Trophoblast cell (in vitro differentiated cells and primary cell): ENCODE measurements at regions not wholly inside any gene's neighbourhood (a gene's known extent, or its start where the extent isn't known, plus 50 kb on each side); places are given as distances from the start of the nearest gene placed in this dataset.

Experiments
- DNase-seq, 2 donors: peaks; one replicate each; pipeline ENCODE4 v3.0.0-alpha.2; 2016
- H2AFZ ChIP-seq: 2 replicates; pipeline ENCODE4 v1.6.1; 2013; ENCODE audit warnings: low read length, moderate library complexity, mild to moderate bottlenecking; ENCODE audit not compliant: insufficient read depth, poor library complexity
- H2AK5ac ChIP-seq: 2 replicates; pipeline ENCODE4 v1.6.1; 2013; ENCODE audit warnings: mild to moderate bottlenecking, low read length
- H2BK120ac ChIP-seq: 2 replicates; pipeline ENCODE4 v1.6.1; 2013; ENCODE audit warnings: low read length, mild to moderate bottlenecking, moderate library complexity; ENCODE audit not compliant: insufficient read depth, poor library complexity
- H2BK12ac ChIP-seq: 2 replicates; pipeline ENCODE4 v1.6.1; 2013; ENCODE audit warnings: mild to moderate bottlenecking, low read length, moderate library complexity
- H2BK5ac ChIP-seq: 2 replicates; pipeline ENCODE4 v1.6.1; 2013; ENCODE audit warnings: low read length, low read depth, moderate library complexity, mild to moderate bottlenecking; ENCODE audit not compliant: poor library complexity
- H3K14ac ChIP-seq: 2 replicates; pipeline ENCODE4 v1.6.1; 2013; ENCODE audit warnings: mild to moderate bottlenecking, low read length
- H3K18ac ChIP-seq: 2 replicates; pipeline ENCODE4 v1.6.1; 2013; ENCODE audit warnings: mild to moderate bottlenecking, low read length
- H3K23ac ChIP-seq: 2 replicates; pipeline ENCODE4 v1.6.1; 2013; ENCODE audit warnings: low read length
- H3K27ac ChIP-seq: 2 replicates; pipeline ENCODE4 v1.5.1; 2013; ENCODE audit warnings: low read depth, mild to moderate bottlenecking, inconsistent platforms, low read length, moderate library complexity
- H3K27me3 ChIP-seq: 2 replicates; pipeline ENCODE4 v1.6.1; 2013; ENCODE audit warnings: inconsistent platforms, mild to moderate bottlenecking, low read length, moderate library complexity; ENCODE audit not compliant: insufficient read depth
- H3K36me3 ChIP-seq, 2 experiments: 1 replicate in 1 of 2; 2 replicates in 1 of 2; pipeline ENCODE4 v1.6.1; 2013; ENCODE audit warnings: low read length in 2 of 2, mild to moderate bottlenecking in 2 of 2, moderate library complexity in 1 of 2; ENCODE audit not compliant: insufficient read depth in 2 of 2, control insufficient read depth in 1 of 2
- H3K4ac ChIP-seq: 2 replicates; pipeline ENCODE4 v1.6.1; 2013; ENCODE audit warnings: low read depth, mild to moderate bottlenecking, low read length, moderate library complexity
- H3K4me1 ChIP-seq, 2 experiments: 1 replicate in 1 of 2; 2 replicates in 1 of 2; pipeline ENCODE4 v1.6.1; 2013; ENCODE audit warnings: low read length in 2 of 2, mild to moderate bottlenecking in 2 of 2, moderate library complexity in 1 of 2; ENCODE audit not compliant: insufficient read depth in 2 of 2, control insufficient read depth in 1 of 2
- H3K4me2 ChIP-seq: 2 replicates; pipeline ENCODE4 v1.6.1; 2013; ENCODE audit warnings: inconsistent platforms, mild to moderate bottlenecking, low read length, moderate library complexity
- H3K4me3 ChIP-seq: 2 replicates; pipeline ENCODE4 v1.5.1; 2013; ENCODE audit warnings: mild to moderate bottlenecking, low read depth, low read length, inconsistent platforms
- H3K79me1 ChIP-seq: one replicate; pipeline ENCODE4 v1.6.1; 2013; ENCODE audit warnings: low read length
- H3K79me2 ChIP-seq: 2 replicates; pipeline ENCODE4 v1.6.1; 2013; ENCODE audit warnings: low read length, mild to moderate bottlenecking; ENCODE audit not compliant: control insufficient read depth, insufficient read depth, poor library complexity
- H3K9ac ChIP-seq: 2 replicates; pipeline ENCODE4 v1.6.1; 2013; ENCODE audit warnings: mild to moderate bottlenecking, low read length
- H3K9me3 ChIP-seq: 2 replicates; pipeline ENCODE4 v1.6.1; 2013; ENCODE audit warnings: low read depth, mild to moderate bottlenecking, control low read depth, inconsistent platforms, low read length; ENCODE audit not compliant: insufficient read depth
- H4K12ac ChIP-seq: 2 replicates; pipeline ENCODE4 v1.6.1; 2013; ENCODE audit warnings: low read depth, mild to moderate bottlenecking, low read length, moderate library complexity
- H4K8ac ChIP-seq: 2 replicates; pipeline ENCODE4 v1.6.1; 2013; ENCODE audit warnings: low read depth, mild to moderate bottlenecking, low read length, moderate library complexity
- H4K91ac ChIP-seq: one replicate; pipeline ENCODE4 v1.6.1; 2013; ENCODE audit warnings: low read depth, mild to moderate bottlenecking, low read length, moderate library complexity
- WGBS: extraction: QIAGEN DNeasy Blood & Tissue Kit; methylation state at CpG from one replicate; pipeline ENCODE4 v1.1.7; 2013; ENCODE audit warnings: missing lambda C conversion rate; ENCODE audit not compliant: insufficient read length, insufficient coverage; ENCODE audit errors: extremely low coverage; 5-methylcytosine and 5-hydroxymethylcytosine counted together

DNA sequence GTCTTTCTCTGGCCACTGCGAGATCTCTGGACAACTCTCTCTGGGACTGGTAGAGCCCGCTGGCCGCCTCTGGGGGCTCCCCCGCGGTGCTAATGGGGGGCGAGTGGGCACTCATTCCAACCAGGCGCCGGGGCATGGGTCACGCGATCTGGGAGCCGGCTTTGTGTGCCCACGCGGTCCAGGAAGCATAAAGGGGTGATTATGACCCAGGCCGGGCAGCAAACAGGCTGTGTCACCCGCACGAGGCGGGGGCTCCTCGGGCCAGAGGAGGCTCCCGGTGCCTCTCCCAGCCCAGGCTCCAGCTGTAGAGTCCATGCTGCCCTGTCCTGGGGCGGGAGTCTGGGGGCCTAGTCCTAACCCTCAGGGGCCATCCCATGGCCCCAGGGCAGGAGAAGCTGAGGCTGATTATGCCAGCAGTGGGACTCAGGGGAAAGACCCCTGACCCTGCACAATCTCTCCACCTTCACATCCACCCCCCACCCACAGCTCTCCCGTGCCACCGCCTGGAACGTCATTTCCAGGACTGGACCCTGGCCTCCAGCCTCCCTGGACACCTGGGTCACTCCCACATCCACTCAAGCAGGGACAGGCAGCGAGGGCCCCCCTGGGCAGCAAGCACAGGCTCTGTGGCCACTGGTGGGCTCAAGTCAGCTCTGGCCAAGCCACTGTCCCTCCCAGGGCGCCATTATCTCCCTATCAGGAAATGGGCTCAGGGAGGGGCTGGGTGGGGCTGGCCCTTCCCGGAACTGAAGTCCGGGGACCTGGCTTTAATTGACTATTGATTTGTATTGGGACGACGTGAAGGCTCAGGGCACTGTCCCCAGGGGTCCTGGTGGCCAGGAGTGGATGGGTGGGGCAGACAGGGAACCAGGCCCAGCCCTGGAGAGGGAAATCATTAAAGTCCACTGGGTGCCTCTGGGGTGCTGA, 50.0 kb downstream of the PTPRS start:
- Histone ChIP-seq H4K91ac (no peak overlapping the region), H3K27me3 (peaks cover 2% of the 10 kb centered on the region)
- WGBS = no CpG with 5 or more reads among the region's 29 CpGs

GRCh38 chr19:5289060-5289990, 51.3 kb downstream of the PTPRS start:
- no peak overlapping the region for H2BK120ac ChIP-seq
- no peak overlapping the region for H3K9ac ChIP-seq
- no CpG with 5 or more reads among the region's 18 CpGs for WGBS
- H2BK5ac ChIP-seq = no peak overlapping the region
- H3K4me3 ChIP-seq = no peak overlapping the region
- no peak overlapping the region for H3K18ac ChIP-seq
- H3K36me3 ChIP-seq = peaks cover 0 to 3% of the 10 kb centered on the region in 2 experiments
- no peak overlapping the region for H3K4ac ChIP-seq
- H4K91ac ChIP-seq = no peak overlapping the region
- peaks cover 0 to 12% of the 10 kb centered on the region in 2 experiments for H3K4me1 ChIP-seq
- no peak overlapping the region for H4K8ac ChIP-seq
- no peak overlapping the region for H3K23ac ChIP-seq
- H2BK12ac ChIP-seq = no peak overlapping the region
- no peak overlapping the region for H3K27ac ChIP-seq
- H3K14ac ChIP-seq = no peak overlapping the region
- H2AK5ac ChIP-seq = no peak overlapping the region
- no peak for DNase-seq
- no peaks in the 10 kb centered on the region for H3K27me3 ChIP-seq
- H3K4me2 ChIP-seq = no peak overlapping the region
- H3K9me3 ChIP-seq = no peaks in the 10 kb centered on the region
- H2AFZ ChIP-seq = no peak overlapping the region
- peaks cover 2% of the 10 kb centered on the region for H3K79me1 ChIP-seq
- no peaks in the 10 kb centered on the region for H3K79me2 ChIP-seq
- H4K12ac ChIP-seq = no peak overlapping the region

More for the DNA sequence above, 50.0 kb downstream of the PTPRS start:
- Histone ChIP-seq H2BK120ac (no peak overlapping the region), H3K79me2 (no peaks in the 10 kb centered on the region), H2BK5ac (no peak overlapping the region), H3K14ac (no peak overlapping the region), H4K8ac (no peak overlapping the region), H3K79me1 (peaks cover 2% of the 10 kb centered on the region), H3K27ac (no peak overlapping the region), H3K4me3 (no peak overlapping the region), H3K23ac (no peak overlapping the region), H2BK12ac (no peak overlapping the region), H3K36me3 (peaks cover 0 to 3% of the 10 kb centered on the region in 2 experiments), H3K4me1 (peaks cover 0 to 12% of the 10 kb centered on the region in 2 experiments), H3K9ac (no peak overlapping the region), H3K18ac (no peak overlapping the region), H4K12ac (no peak overlapping the region), H2AK5ac (no peak overlapping the region), H3K4ac (no peak overlapping the region), H3K9me3 (no peaks in the 10 kb centered on the region), H3K4me2 (no peak overlapping the region), H2AFZ (no peak overlapping the region)
- DNase-seq = no peak

DNA sequence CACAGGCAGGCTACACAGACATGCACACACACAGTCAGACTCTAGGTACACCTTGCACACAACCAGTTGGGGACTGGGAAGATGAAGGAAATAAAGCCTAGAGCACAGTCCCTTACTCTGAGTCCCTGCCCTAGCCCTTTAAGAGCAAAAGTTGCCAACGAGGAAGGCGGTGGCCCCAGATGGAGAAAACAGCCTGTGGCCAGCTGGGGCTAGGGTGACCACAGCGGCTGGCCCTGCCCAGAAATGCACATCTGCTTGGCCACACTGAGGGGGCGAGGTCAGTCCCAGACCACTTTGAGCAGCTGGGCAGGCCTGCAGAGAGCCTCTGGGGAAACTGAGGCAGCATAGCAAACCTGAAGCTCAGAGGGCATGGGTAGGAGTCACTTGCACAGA, 52.3 kb downstream of the PTPRS start:
- H2BK12ac ChIP-seq = no peak overlapping the region
- no peak overlapping the region for H3K23ac ChIP-seq
- H4K8ac ChIP-seq = no peak overlapping the region
- H3K4me3 ChIP-seq = no peak overlapping the region
- no peak overlapping the region for H2AFZ ChIP-seq
- H3K79me1 ChIP-seq = peaks cover 2% of the 10 kb centered on the region
- no peaks in the 10 kb centered on the region for H3K79me2 ChIP-seq
- no peaks in the 10 kb centered on the region for H3K27me3 ChIP-seq
- H3K14ac ChIP-seq = no peak overlapping the region
- H3K9ac ChIP-seq = no peak overlapping the region
- no peak overlapping the region for H2AK5ac ChIP-seq
- H3K36me3 ChIP-seq = peaks cover 0 to 3% of the 10 kb centered on the region in 2 experiments
- WGBS = no CpG with 5 or more reads among the region's 4 CpGs
- no peak overlapping the region for H3K4ac ChIP-seq
- H3K4me1 ChIP-seq = peaks cover 0 to 5% of the 10 kb centered on the region in 2 experiments
- DNase-seq = no peak
- no peak overlapping the region for H3K27ac ChIP-seq
- no peak overlapping the region for H2BK120ac ChIP-seq
- H3K9me3 ChIP-seq = no peaks in the 10 kb centered on the region
- H4K91ac ChIP-seq = no peak overlapping the region
- no peak overlapping the region for H4K12ac ChIP-seq
- H3K4me2 ChIP-seq = no peak overlapping the region
- no peak overlapping the region for H2BK5ac ChIP-seq
- H3K18ac ChIP-seq = no peak overlapping the region

DNA sequence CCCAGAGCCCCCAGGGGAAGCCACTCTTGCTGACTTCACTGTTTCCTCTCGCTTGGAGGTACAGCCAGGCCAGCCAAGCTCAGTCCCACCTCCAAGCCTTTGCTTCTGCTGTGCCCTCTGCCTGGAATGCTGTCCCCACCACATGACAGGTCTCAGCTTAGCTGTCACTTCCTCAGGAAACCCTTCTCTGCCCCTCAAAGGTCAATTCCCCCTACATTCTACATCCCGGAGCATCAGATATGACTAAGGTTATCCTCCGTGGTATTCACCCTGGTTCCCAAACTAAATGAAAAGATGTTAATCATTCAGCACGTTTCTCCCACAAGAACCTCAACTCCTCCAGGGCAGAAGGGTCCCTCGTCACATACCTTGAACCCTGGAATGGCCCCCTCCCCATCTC, 53.5 kb downstream of the PTPRS start:
- Histone ChIP-seq H3K23ac (no peak overlapping the region), H4K12ac (no peak overlapping the region), H3K9ac (no peak overlapping the region), H3K4me3 (no peak overlapping the region), H2AK5ac (no peak overlapping the region), H3K79me1 (no peaks in the 10 kb centered on the region), H2AFZ (no peak overlapping the region), H2BK12ac (no peak overlapping the region), H2BK120ac (no peak overlapping the region), H3K18ac (no peak overlapping the region), H3K27me3 (no peaks in the 10 kb centered on the region), H3K27ac (no peak overlapping the region), H2BK5ac (no peak overlapping the region), H3K9me3 (no peaks in the 10 kb centered on the region), H3K14ac (no peak overlapping the region), H3K4ac (no peak overlapping the region), H3K4me2 (no peak overlapping the region), H3K79me2 (no peaks in the 10 kb centered on the region), H3K36me3 (peaks cover 0 to 3% of the 10 kb centered on the region in 2 experiments), H3K4me1 (peaks cover 0 to under 1% of the 10 kb centered on the region in 2 experiments), H4K91ac (no peak overlapping the region), H4K8ac (no peak overlapping the region)
- no peak for DNase-seq
- WGBS = no CpG with 5 or more reads among the region's 5 CpGs
